Lower lobe of right lung (tissue), 2 donors: ENCODE measurements at regions not wholly inside any gene's neighbourhood (a gene's known extent, or its start where the extent isn't known, plus 50 kb on each side); places are given as distances from the start of the nearest gene placed in this dataset.

Source experiments
- ATAC-seq, 2 donors: fragments of 200-7000 bp; cut with Tn5 transposase; one replicate each; pipeline ENCODE4 v1.9.1; 2020 to 2022; ENCODE audit warnings: mild to moderate bottlenecking in 2 of 2, moderate library complexity in 2 of 2
- DNase-seq: peaks from one replicate; pipeline ENCODE4 v3.0.0-alpha.2; 2020
- H3K27ac ChIP-seq: fragments of 200-600 bp; one replicate; pipeline ENCODE4 v1.8.0; 2022
- H3K27me3 ChIP-seq: fragments of 200-600 bp; one replicate; pipeline ENCODE4 v1.8.0; 2022; ENCODE audit warnings: low read depth
- H3K36me3 ChIP-seq: fragments of 200-600 bp; one replicate; pipeline ENCODE4 v1.8.0; 2022; ENCODE audit warnings: mild to moderate bottlenecking
- H3K4me1 ChIP-seq: fragments of 200-600 bp; one replicate; pipeline ENCODE4 v1.8.0; 2022
- H3K4me3 ChIP-seq: fragments of 200-600 bp; one replicate; pipeline ENCODE4 v1.8.0; 2022; ENCODE audit warnings: mild to moderate bottlenecking
- H3K9me3 ChIP-seq: fragments of 200-600 bp; one replicate; pipeline ENCODE4 v1.8.0; 2022
- intact Hi-C: fragments of 100-400 bp; cut with DNase I; formaldehyde crosslinking; loops from one replicate; pipeline ENCODE4 v1.11.0; 2022
- TF ChIP-seq, protein P1 (sequence below): fragments of 200-600 bp; IDR thresholded peaks from one replicate; pipeline ENCODE4 v1.8.0; 2022; ENCODE audit warnings: antibody characterized with exemption, mild to moderate bottlenecking
- donor health status: DM: no; HTN: yes; CAD: no; lungs with severe emphysema.

DNA sequence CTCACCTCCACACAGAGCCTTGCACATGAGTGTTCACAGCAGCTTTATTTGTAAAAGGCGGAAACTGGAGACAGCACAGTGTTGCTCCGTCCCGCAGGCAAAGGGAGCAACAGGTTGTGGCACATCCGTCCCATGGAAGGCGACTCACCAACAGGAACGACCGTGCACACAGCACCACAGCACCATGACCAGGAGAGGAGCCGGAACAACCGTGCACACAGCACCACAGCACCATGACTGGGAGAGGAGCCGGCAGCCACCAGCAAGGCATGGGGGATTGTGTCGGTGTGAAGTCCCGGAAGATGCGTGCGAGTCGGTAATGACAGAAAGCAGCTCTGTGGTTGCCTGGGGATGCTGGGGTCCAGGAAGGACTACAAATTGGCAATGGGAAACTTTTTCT lies 158.5 kb downstream of the C9orf50 start:
- Histone ChIP-seq H3K27ac (no peak overlapping the region), H3K27me3 (no peaks in the 10 kb centered on the region), H3K4me1 (peaks cover 49% of the 10 kb centered on the region), H3K4me3 (no peak overlapping the region), H3K36me3 (no peaks in the 10 kb centered on the region), H3K9me3 (no peaks in the 10 kb centered on the region)
- TF ChIP-seq, protein P1, sequence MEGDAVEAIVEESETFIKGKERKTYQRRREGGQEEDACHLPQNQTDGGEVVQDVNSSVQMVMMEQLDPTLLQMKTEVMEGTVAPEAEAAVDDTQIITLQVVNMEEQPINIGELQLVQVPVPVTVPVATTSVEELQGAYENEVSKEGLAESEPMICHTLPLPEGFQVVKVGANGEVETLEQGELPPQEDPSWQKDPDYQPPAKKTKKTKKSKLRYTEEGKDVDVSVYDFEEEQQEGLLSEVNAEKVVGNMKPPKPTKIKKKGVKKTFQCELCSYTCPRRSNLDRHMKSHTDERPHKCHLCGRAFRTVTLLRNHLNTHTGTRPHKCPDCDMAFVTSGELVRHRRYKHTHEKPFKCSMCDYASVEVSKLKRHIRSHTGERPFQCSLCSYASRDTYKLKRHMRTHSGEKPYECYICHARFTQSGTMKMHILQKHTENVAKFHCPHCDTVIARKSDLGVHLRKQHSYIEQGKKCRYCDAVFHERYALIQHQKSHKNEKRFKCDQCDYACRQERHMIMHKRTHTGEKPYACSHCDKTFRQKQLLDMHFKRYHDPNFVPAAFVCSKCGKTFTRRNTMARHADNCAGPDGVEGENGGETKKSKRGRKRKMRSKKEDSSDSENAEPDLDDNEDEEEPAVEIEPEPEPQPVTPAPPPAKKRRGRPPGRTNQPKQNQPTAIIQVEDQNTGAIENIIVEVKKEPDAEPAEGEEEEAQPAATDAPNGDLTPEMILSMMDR = no peak
- no peak for ATAC-seq
- DNase-seq = no peak
- intact Hi-C loops = no loop called here

DNA sequence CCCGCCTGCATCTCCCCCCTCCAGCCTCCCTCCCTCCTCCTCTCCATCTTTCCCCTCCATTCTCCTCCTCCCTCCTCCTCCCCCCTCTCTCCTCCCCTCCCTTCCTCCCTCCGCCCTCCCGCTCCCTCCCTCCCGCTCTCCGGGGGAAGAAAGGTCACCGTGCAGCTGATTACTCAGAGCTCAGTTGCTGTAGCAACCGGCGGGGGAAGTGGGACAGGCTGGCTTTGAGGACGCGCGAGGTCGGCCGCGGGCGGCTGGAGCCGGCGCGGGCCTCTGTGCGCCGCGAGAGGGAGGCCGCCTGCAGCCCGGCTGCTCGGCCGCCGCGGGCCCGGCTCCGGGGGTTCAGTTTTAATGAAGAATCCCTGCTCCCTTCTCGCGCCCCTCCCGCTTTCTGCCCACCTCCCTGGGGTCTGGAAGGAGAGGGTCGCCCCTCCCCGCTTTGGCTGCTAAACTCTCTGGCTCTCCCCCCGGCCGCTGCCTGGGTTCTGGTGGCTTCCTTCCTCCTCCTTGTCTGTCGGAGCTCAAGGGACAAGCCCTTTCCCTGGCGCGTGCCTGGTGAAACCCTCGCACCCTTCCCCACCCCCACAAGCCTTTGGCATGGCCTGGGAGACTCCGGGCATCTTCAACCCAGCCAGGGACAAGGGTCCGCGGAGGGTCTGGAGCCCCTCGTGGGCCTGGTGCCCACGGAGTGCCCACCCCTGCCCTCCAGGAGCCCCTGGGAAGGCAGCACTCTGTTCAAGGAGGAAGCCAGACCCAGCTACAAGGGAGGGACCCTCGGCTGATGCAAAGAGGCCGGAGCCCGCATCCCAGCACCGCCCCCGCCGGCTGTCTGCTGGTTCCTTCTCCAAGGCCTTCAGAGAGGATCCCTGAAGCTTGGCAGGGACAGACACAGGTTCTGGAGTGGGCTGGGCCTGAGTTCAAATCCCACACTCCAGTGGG lies 160.3 kb downstream of the C9orf50 start:
- ATAC-seq (peak; percentile 94 to 96), DNase-seq (peak; percentile 98)
- Histone ChIP-seq H3K4me1 (peaks cover 47% of the 10 kb centered on the region), H3K4me3 (peak overlapping the region; percentile 50), H3K27me3 (no peaks in the 10 kb centered on the region), H3K27ac (peak overlapping the region; percentile 99), H3K36me3 (no peaks in the 10 kb centered on the region), H3K9me3 (no peaks in the 10 kb centered on the region)
- TF ChIP-seq, protein P1 = no peak
- intact Hi-C loops = no loop called here

DNA sequence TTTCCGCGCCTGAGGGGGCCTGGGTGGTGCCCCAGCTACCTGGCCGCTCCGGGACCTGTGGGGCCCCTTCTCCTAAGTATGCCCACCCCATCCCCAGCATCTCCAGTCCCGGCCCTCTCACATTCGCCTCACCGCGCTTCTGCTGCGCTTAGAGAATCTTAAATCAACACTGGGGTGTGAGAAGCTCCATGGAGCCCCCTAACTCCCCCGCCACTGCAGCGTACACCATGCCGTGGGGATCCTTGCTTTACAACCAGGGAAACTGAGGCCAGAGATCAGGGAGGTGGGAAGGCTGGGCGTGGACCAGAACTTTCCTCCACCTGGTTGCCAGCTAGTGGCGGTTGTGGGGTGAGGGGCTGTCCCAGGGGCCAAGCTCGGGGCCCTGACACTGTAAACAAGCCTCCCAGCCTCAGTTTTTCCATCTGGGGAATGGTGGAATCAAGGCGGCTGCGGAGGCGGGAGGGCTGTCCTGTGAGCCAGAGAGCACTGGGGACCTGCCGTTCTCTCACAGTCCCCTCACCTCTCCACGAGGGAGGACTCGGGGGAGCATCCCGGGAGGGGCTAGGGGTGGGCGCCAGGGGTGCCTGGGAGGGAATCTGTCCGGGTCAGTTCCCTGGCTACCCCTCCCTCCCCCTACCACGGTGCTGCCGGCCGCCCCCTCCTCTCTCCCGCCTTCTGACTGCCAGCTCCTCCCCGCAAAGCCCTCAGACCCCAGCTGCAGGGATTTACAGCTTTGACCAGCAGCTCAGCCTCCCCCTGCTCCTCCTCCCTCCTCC lies 161.2 kb downstream of the C9orf50 start:
- Histone ChIP-seq H3K4me3 (no peak overlapping the region), H3K27me3 (no peaks in the 10 kb centered on the region), H3K4me1 (peaks cover 38% of the 10 kb centered on the region), H3K9me3 (no peaks in the 10 kb centered on the region), H3K27ac (peak overlapping the region; percentile 64), H3K36me3 (no peaks in the 10 kb centered on the region)
- DNase-seq (no peak), ATAC-seq (peak; percentile 2 to 33)
- TF ChIP-seq, protein P1 = no peak
- intact Hi-C loops = no loop called here

DNA sequence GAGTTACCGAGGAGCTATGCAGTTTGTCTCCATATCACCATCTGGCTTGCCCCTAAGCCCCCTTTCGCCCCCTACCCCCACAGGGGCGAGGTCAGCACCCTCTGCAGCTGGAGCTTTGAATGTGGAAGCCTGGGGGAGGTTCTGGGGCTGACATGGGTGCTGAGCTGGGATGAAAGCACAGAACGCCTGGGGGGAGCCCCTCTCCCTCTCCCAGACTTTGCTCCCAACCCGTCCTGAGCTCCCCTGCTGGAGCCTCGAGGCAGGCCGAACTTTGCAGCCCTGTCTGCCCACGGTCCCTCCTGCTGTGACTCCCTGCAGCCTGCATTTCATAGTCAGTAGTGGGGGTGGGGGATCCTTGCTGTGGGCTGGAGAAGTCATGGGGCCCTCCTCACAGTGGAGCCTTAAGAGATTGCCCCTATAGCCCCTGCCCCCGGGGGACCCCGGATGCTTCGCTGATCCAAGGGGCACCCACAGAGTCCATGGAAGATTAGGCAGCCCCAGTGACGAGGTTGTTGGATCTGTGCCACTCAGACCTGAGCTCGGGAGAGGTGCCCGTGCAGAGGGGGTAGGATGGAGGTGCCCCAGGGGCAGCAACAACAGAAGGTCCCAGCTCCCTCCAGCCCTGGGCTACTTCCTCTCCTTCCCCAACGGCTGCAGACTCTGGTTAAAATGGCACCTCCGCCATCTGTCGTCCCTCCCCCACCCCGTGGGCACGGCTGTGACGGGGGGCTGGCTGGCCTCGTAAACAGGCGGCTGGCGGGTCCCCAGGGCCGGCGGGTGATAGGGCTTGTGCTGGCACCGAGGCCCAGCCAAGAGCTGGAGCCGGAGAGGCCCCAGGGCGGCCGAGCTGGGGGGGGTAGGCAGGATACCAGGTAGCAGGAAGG lies 162.0 kb downstream of the C9orf50 start:
- no peaks in the 10 kb centered on the region for H3K36me3 ChIP-seq
- H3K9me3 ChIP-seq = no peaks in the 10 kb centered on the region
- peak; percentile 61 for DNase-seq
- peaks cover 37% of the 10 kb centered on the region for H3K4me1 ChIP-seq
- ATAC-seq = peak; percentile 6 to 22
- H3K27me3 ChIP-seq = no peaks in the 10 kb centered on the region
- H3K27ac ChIP-seq = peak overlapping the region; percentile 64
- H3K4me3 ChIP-seq = no peak overlapping the region
- intact Hi-C loops = no loop called here
- TF ChIP-seq, protein P1 = no peak

DNA sequence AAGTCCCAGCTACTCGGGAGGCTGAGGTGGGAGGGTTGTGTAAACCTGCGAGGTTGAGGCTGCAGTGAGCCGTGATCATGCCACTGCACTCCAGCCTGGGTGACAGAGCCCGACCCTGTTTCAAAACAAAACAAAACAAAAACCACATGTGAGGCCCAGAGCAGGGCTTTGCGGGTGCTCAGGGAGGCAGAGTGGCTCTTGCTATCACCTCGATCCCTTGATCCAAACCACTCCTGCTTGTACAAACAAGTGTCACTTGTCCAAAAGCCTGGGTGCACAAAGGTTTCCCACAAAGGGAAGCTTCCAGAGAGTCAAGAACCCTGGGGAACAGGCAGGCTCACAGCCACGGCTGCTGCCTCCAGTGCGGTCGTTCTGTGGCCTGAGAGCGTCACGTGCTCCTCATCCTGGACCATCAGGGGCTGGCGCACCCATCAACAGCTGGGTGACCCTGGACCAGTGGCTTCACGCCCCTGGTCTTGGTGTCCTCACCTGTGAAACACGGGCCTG lies 162.7 kb downstream of the C9orf50 start:
- DNase-seq = peak; percentile 59
- Histone ChIP-seq H3K9me3 (no peaks in the 10 kb centered on the region), H3K4me3 (no peak overlapping the region), H3K4me1 (peaks cover 37% of the 10 kb centered on the region), H3K36me3 (no peaks in the 10 kb centered on the region), H3K27me3 (no peaks in the 10 kb centered on the region), H3K27ac (peak overlapping the region; percentile 64)
- TF ChIP-seq, protein P1 = no peak
- intact Hi-C loops = no loop called here
- ATAC-seq = peak; percentile 8 to 18
